T-helper 17 cell (primary cell): ENCODE measurements at regions not wholly inside any gene's neighbourhood (a gene's known extent, or its start where the extent isn't known, plus 50 kb on each side); places are given as distances from the start of the nearest gene placed in this dataset.

Experiments used
- ATAC-seq: fragments of 150-1000 bp; cut with Tn5 transposase; 2 replicates; pipeline ENCODE4 v1.10.0; 2021; ENCODE audit warnings: mild to moderate bottlenecking, moderate library complexity
- DNase-seq, 3 donors: peaks; one replicate each; pipeline versions ENCODE4 v3.0.0 to v3.0.0-alpha.2; 2020 to 2021
- H3K9me3 ChIP-seq: one replicate; pipeline ENCODE4 v1.7.0; 2013; ENCODE audit warnings: low read length, mild to moderate bottlenecking; ENCODE audit not compliant: control insufficient read depth, poor library complexity, severe bottlenecking
- H3K27ac Mint-ChIP-seq: one replicate; pipeline ENCODE4 v1.8.0; 2022; ENCODE audit warnings: mild to moderate bottlenecking, moderate library complexity, mixed read lengths
- H3K27me3 Mint-ChIP-seq: one replicate; pipeline ENCODE4 v1.8.0; 2022; ENCODE audit warnings: mixed read lengths
- H3K36me3 Mint-ChIP-seq: one replicate; pipeline ENCODE4 v1.8.0; 2022; ENCODE audit warnings: low read depth, mixed read lengths
- H3K4me1 Mint-ChIP-seq: one replicate; pipeline ENCODE4 v1.8.0; 2022; ENCODE audit warnings: mild to moderate bottlenecking, mixed read lengths
- H3K4me3 Mint-ChIP-seq: one replicate; pipeline ENCODE4 v1.8.0; 2022; ENCODE audit warnings: mild to moderate bottlenecking, moderate library complexity, mixed read lengths

DNA sequence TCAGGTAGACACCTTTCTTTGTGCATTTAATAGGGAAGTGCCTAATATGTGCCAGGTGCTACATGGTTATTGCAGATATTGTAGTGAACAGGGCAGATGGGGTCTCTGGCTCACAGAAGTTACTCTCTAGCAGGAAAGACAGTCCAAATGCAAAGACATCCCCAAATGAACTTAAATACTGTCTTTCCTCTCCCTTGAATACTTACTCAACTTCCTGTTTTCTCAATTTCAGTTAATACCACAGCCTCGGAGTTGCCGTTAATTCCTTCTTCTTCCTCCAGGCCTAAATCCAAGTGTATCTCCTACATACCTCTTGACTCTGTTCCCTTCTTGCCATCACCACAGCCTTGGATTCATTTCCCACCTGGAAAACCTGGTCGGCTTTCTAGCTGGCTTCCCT lies 134.3 kb upstream of the SESN3 start:
- ATAC-seq = no peak
- Mint-ChIP-seq H3K4me3 (no peak overlapping the region), H3K27me3 (peaks cover 19% of the 10 kb centered on the region), H3K27ac (no peak overlapping the region), H3K4me1 (peaks cover 3% of the 10 kb centered on the region), H3K36me3 (no peaks in the 10 kb centered on the region)
- no peak for DNase-seq
- no peaks in the 10 kb centered on the region for H3K9me3 ChIP-seq

DNA sequence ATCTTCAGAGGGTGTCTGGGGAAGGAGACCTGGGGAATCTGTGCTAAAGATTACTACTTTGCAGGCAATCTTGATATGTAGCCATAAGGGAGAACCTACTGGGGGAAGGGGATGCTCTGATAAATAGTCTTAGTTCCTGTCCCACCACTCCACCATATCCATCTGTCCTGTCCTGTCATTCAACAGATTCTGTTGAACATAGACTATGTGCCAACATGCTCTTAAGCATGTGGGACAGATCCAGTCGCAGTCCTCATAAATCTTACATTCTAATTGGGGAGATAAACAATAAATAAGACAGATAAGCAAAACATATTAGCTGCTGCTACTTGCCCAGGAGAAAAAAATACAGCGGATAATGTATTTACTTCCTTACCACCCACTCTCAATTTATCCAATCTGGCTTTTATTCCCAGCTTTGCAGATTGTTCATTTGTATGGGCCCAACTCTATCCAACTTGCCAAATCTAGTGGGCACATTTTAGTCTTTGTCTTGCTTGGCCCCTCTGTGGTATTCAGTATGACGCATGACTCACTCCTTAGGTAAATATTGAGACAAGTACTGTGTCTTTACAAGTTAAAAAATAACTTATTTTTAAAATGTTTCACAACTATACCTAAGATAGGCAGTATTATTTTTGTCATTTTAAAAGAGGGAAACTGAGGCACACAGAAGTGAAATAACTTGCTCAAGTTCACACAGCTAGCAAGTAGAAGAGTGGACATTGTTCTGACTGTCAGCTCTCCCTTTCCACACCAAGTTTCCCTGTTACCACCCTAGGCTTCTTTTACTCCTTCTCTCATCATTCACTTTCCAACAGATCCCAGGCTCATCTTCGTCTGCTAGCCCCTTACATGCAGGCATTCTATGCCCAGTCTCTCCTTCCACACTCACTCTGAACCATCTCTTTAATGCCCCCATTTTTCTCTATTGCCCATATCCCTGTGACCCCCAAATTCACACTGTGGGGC lies 133.6 kb upstream of the SESN3 start:
- no peak overlapping the region for H3K27ac Mint-ChIP-seq
- no peak for DNase-seq
- no peak for ATAC-seq
- H3K36me3 Mint-ChIP-seq = peaks cover 2% of the 10 kb centered on the region
- H3K9me3 ChIP-seq = no peaks in the 10 kb centered on the region
- H3K27me3 Mint-ChIP-seq = peaks cover 13% of the 10 kb centered on the region
- H3K4me3 Mint-ChIP-seq = no peak overlapping the region
- H3K4me1 Mint-ChIP-seq = peaks cover 7% of the 10 kb centered on the region

DNA sequence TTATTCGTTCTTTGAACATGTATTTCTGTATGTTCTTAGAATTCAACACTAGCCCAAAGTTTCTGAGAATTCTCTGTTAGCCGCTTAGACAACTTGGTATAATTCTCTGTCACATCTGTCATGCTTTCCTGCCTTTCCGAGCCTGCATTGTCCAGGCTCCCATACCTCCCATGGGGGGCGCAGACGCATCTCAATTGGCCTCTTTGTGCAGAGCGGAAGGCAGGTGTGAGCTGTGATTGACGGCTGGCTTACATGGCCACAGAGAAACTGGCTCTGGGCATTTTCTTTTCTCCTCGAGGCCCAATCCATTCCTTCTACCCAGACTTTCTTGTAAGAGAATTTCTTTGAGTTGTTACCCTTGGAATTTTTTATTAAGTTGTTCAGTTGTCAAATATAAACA lies 132.7 kb upstream of the SESN3 start:
- DNase-seq (no peak), ATAC-seq (no peak)
- peaks cover 2% of the 10 kb centered on the region for H3K36me3 Mint-ChIP-seq
- peaks cover 8% of the 10 kb centered on the region for H3K27me3 Mint-ChIP-seq
- no peak overlapping the region for H3K4me3 Mint-ChIP-seq
- peaks cover 7% of the 10 kb centered on the region for H3K4me1 Mint-ChIP-seq
- H3K9me3 ChIP-seq = no peaks in the 10 kb centered on the region
- H3K27ac Mint-ChIP-seq = no peak overlapping the region

DNA sequence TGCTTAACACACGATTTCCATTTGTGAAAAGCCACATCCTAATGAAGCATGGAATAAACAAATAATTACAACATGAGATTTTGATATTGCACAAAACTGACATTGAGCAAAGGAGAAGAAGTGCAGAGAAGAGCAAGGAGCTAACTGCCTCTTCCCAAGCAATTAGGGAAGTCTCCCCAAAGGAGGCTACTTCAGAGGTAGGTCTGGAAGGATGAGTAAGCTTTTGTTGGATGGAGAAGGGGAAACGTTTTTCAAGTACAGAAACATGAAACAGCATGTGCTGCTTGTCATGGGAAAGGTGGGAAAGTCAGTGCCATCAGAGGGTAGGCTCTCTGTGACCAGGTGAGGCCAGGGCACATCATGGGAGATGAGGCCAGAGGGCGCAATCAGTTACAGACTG lies 132.2 kb upstream of the SESN3 start:
- Mint-ChIP-seq H3K27ac (no peak overlapping the region), H3K4me1 (peaks cover 7% of the 10 kb centered on the region), H3K36me3 (peaks cover 2% of the 10 kb centered on the region), H3K4me3 (no peak overlapping the region), H3K27me3 (peaks cover 7% of the 10 kb centered on the region)
- ATAC-seq (no peak), DNase-seq (no peak)
- H3K9me3 ChIP-seq = no peaks in the 10 kb centered on the region

DNA sequence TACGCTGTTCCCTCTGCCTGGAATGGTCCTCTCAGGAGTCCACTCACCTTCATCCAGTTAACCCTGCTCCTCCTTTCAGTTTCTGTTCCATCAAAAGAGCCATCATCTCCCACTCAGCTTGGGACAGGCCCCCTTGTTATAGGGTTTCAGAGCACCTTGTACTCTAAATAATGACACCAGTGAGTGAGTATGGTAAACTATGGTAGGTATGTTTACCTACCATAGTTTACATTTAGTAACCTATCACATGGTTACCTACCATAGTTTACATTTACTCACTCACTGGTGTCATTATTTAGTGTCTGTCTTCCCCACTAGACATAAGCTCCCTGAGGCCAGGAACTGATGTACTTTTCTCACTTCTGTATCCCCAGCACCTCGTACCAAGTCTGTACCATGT lies 130.2 kb upstream of the SESN3 start:
- Mint-ChIP-seq H3K4me3 (no peak overlapping the region), H3K36me3 (peaks cover 2% of the 10 kb centered on the region), H3K27me3 (peaks cover 7% of the 10 kb centered on the region), H3K27ac (no peak overlapping the region), H3K4me1 (peaks cover 7% of the 10 kb centered on the region)
- ATAC-seq (no peak), DNase-seq (no peak)
- H3K9me3 ChIP-seq = no peaks in the 10 kb centered on the region

DNA sequence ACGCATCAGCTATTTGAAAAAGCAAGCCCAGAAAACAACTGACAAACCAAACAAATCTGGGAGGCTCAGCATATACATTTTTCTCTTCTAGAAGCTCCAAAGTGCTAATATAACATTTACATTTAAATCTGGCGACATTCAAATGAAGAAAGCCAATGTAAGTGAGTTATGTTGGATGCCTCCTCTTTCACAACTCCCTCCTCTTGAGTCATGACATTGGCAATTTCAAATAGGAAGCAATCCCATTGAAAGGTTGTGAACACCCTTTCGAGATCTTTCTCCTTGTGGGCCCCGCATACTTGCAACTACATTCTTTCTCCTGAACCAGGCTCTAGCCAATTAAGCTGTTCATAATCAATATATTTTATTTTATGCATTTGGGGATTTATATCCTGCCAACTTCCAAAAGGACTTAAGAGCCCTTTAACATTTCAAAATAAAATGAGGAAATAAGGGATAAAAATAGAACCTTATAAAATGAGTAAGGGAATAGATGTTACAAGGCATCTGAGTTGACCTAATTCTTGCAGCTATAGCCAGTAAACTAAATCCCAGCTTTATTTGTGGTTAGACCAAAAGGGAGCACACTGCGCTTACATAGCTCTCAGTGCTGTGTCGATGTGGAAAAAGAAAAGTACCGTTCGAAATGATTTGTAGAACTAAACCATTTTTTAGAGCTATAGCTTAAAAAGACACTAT lies 129.5 kb upstream of the SESN3 start:
- H3K4me3 Mint-ChIP-seq = no peak overlapping the region
- DNase-seq (no peak), ATAC-seq (no peak)
- peaks cover 7% of the 10 kb centered on the region for H3K27me3 Mint-ChIP-seq
- H3K9me3 ChIP-seq = no peaks in the 10 kb centered on the region
- H3K4me1 Mint-ChIP-seq = peaks cover 5% of the 10 kb centered on the region
- H3K36me3 Mint-ChIP-seq = peaks cover 2% of the 10 kb centered on the region
- no peak overlapping the region for H3K27ac Mint-ChIP-seq

DNA sequence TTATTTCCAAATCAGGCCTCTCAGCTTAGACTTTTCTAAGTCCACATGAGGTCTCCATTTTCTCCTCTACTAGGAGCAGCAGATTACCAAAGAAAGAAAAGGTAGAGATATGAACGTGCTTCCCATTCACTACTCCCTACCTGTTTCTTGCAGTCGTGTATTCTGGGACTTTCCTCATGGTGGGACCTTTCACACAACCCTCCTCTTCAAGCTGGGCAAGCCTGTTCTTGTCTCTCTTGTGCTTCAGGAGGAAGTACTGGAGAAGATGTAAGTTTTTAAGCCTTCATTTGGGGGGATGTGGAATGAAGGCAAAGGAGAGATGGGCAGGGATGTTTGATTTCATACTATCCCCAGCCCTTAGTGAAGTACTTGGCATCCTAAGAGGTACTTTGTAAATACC lies 128.8 kb upstream of the SESN3 start:
- Mint-ChIP-seq H3K27me3 (peaks cover 7% of the 10 kb centered on the region), H3K4me3 (no peak overlapping the region), H3K36me3 (peaks cover 3% of the 10 kb centered on the region), H3K27ac (no peak overlapping the region), H3K4me1 (peaks cover 4% of the 10 kb centered on the region)
- DNase-seq (no peak), ATAC-seq (no peak)
- H3K9me3 ChIP-seq = no peaks in the 10 kb centered on the region

DNA sequence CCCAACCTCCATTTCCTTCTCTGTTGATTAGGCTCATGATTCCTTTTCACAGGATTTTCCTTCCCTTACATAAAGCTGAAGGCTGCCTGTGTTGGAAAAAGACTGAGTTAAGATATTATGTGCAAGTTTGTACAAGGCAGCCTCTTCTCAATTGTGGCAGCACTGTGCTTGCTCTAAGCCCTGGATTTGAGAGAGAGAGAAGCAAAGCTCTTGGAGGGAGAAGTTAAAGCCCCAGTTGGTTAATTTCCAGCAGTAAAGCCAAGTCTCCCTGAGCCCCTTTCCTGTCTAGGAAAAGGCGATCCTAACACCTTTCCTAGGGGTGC lies 128.3 kb upstream of the SESN3 start:
- Mint-ChIP-seq H3K27ac (no peak overlapping the region), H3K36me3 (peaks cover 3% of the 10 kb centered on the region), H3K4me3 (no peak overlapping the region), H3K27me3 (peaks cover 6% of the 10 kb centered on the region), H3K4me1 (peaks cover 4% of the 10 kb centered on the region)
- DNase-seq (no peak), ATAC-seq (no peak)
- no peaks in the 10 kb centered on the region for H3K9me3 ChIP-seq

DNA sequence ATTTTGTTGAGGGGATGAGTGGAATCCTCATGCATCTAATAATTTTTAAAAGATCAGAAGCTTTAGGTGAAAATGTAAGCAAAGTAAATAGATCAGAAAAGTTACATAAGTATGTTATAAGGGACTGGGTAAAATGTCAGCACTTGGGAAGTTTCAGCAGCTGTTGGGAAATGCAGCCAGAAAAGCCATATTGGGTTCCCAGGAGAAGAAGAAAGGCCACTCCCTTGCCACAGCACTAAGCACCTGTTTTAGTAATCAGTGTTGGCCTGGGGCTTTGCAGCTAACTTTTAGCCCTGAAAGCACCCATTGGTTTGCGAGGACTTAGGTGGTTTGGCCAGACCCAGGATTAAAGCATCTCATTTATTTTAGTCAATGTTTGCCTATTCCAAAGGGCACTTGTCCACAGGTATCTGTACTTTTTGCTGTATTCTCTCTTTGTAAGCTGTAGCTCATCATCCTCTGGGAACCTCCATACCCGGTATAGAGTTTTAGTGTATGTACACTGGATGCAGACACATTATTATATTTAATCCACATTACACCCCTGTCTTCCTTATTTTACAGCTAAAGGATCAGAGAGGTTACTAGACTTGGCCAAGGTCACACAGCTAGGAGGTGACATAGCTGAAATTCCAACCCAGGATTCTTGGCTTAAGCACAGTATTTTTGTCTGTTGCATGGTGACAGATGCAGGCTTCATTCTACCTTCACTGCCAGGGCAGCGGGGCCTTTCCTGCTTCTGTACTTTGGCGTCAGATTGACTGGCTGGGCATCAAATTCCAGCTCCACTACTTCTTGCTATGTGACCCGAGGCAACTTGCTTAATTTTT lies 127.7 kb upstream of the SESN3 start:
- DNase-seq = no peak
- H3K36me3 Mint-ChIP-seq = peaks cover 3% of the 10 kb centered on the region
- ATAC-seq = no peak
- peaks cover 4% of the 10 kb centered on the region for H3K4me1 Mint-ChIP-seq
- H3K9me3 ChIP-seq = no peaks in the 10 kb centered on the region
- no peak overlapping the region for H3K27ac Mint-ChIP-seq
- peaks cover under 1% of the 10 kb centered on the region for H3K27me3 Mint-ChIP-seq
- H3K4me3 Mint-ChIP-seq = no peak overlapping the region

DNA sequence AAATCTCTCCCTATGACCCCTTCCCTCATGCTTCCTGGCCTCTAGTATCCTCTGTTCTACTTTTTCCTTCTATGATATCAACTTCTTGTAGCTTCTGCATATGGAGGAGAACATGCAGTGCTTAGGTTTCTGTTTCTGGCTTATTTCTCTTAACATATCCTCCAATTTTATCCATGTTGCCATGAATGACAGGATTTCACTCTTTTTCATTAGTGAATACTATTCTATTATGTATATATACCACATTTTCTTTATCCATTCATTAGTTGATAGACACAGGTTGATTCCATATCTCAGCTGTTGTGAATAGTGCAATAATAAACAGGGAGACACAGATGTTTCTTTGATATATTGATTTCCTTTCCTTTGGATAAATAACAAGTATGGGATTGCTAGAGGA lies 123.3 kb upstream of the SESN3 start:
- ATAC-seq (no peak), DNase-seq (no peak)
- Mint-ChIP-seq H3K27ac (peak overlapping the region; percentile 27), H3K27me3 (no peaks in the 10 kb centered on the region), H3K4me3 (no peak overlapping the region), H3K4me1 (no peaks in the 10 kb centered on the region), H3K36me3 (peaks cover 2% of the 10 kb centered on the region)
- H3K9me3 ChIP-seq = no peaks in the 10 kb centered on the region

DNA sequence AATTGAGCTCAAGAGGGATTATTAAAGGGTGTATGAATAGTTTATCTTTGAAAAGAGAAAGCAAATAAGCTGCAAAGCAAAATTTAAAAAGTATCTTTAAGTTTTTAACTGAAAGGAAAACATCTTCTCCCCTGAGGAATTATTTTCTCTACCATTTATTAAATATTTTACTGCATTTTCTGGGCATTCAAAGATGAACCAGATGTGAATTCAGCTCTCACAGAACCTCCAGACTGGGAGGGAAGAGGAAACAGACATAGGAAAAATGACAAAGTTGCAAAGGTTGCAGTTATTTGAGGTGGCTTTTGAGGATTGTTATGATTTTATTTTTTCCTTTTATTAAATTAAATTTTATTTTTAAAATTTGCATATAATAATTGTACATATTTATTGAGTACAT lies 122.7 kb upstream of the SESN3 start:
- Mint-ChIP-seq H3K27me3 (no peaks in the 10 kb centered on the region), H3K36me3 (peaks cover 3% of the 10 kb centered on the region), H3K4me1 (no peaks in the 10 kb centered on the region), H3K4me3 (no peak overlapping the region), H3K27ac (no peak overlapping the region)
- peaks cover 2% of the 10 kb centered on the region for H3K9me3 ChIP-seq
- DNase-seq (no peak), ATAC-seq (no peak)

DNA sequence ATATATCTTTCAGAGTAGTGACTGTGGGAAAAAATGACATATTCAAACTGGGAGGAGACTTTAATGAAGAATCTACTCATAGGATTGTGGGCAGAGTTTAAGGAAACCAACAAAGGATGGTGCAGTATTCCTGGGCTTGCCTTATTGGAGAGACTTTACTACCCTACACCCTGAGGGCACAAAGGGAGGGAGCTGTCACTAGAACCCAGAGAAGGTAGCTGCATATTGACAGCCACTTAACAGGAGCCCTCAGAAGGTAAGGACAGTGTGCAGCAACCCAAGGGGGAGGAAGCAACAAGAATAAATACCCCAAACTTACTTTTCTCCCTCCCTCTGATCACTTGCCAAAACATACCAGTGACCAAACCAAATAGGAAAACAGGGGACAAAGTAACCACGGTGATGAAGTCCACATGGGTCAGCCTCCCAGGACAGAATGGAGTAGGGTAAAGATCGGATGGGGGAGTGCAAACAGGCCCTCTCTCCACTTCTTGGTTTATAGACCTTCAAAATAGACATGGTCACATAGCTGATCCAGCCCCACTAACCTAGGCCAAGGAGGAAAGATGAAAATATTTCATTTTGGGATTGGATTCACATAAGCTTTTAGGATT lies 121.8 kb upstream of the SESN3 start:
- Mint-ChIP-seq H3K4me3 (no peak overlapping the region), H3K4me1 (no peaks in the 10 kb centered on the region), H3K36me3 (peaks cover 3% of the 10 kb centered on the region), H3K27me3 (no peaks in the 10 kb centered on the region), H3K27ac (no peak overlapping the region)
- H3K9me3 ChIP-seq = peaks cover 2% of the 10 kb centered on the region
- DNase-seq (no peak), ATAC-seq (no peak)
